Testis (tissue), 2 donors: ENCODE measurements at regions not wholly inside any gene's neighbourhood (a gene's known extent, or its start where the extent isn't known, plus 50 kb on each side); places are given as distances from the start of the nearest gene placed in this dataset.
"Not testable (repeated sequence)": the region's sequence is repeated elsewhere in the genome, so short reads cannot be mapped to it uniquely, and the experiment has no call there.

Experiments used
- POLR2A ChIP-seq: fragments of 450-650 bp; IDR thresholded peaks from one replicate; pipeline ENCODE4 v1.6.1; 2017; ENCODE audit warnings: antibody characterized with exemption, mild to moderate bottlenecking, moderate library complexity
- TF ChIP-seq, protein P1 (sequence below), 3 experiments: fragments of 450-650 bp in 2 of 3; fragments of 200-600 bp in 1 of 3; sonication (generic) in 1 of 3; IDR thresholded peaks; one replicate each; pipeline ENCODE4 v1.5.1; 2016 to 2019; ENCODE audit warnings: antibody characterized with exemption in 3 of 3, mild to moderate bottlenecking in 2 of 3, moderate library complexity in 1 of 3

DNA sequence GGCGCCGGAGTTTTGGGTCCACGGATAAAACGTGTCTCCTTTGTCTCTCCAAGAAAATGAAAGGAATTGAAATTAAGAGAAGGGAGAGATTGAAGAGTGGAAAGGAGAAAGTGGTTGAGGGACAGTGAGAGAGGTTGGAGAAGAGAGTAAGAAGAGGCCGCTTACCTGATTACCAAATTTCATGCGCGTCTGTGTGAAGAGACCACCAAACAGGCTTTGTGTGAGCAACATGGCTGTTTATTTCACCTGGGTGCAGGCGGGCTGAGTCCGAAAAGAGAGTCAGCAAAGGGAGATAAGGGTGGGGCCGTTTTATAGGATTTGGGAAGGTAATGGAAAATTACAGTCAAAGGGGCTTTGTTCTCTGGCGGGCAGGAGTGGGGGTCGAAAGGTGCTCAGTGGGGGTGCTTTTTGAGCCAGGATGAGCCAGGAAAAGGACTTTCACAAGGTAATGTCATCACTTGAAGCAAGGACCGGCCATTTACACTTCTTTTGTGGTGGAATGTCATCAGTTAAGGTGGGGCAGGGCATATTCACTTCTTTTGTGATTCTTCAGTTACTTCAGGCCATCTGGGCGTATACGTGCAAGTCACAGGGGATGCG is 113.0 kb upstream of the CDH11 start:
- TF ChIP-seq, protein P1, sequence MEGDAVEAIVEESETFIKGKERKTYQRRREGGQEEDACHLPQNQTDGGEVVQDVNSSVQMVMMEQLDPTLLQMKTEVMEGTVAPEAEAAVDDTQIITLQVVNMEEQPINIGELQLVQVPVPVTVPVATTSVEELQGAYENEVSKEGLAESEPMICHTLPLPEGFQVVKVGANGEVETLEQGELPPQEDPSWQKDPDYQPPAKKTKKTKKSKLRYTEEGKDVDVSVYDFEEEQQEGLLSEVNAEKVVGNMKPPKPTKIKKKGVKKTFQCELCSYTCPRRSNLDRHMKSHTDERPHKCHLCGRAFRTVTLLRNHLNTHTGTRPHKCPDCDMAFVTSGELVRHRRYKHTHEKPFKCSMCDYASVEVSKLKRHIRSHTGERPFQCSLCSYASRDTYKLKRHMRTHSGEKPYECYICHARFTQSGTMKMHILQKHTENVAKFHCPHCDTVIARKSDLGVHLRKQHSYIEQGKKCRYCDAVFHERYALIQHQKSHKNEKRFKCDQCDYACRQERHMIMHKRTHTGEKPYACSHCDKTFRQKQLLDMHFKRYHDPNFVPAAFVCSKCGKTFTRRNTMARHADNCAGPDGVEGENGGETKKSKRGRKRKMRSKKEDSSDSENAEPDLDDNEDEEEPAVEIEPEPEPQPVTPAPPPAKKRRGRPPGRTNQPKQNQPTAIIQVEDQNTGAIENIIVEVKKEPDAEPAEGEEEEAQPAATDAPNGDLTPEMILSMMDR (IDR thresholded peaks at IDR 0.05) = not testable (repeated sequence)
- TF ChIP-seq POLR2A = not testable (repeated sequence)
